ENCODE measurements at regions not wholly inside any gene's neighbourhood (a gene's known extent, or its start where the extent isn't known, plus 50 kb on each side); places are given as distances from the start of the nearest gene placed in this dataset.
"Not testable (repeated sequence)": the region's sequence is repeated elsewhere in the genome, so short reads cannot be mapped to it uniquely, and the experiment has no call there.

DNA sequence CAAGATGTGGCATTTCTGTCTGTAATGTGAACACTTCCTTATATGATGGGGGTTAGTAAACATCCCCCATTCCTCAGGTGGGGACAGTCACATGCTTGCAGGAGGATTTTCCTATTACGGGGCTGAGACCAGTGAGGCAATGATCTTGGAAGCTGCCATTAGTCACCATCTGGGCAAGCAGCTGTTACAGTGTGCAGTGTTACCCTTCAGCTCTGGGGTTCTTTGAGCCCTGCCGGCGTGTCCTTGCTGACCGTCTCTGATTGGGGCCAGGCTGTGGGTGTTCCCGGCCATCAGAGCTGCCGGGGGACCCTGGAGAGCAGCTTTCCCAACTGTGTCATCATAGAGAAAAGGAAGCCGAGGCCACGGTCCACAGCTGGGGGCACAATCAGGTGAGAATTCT, 126.8 kb upstream of the FAM20C start:
- TF ChIP-seq, protein P1, sequence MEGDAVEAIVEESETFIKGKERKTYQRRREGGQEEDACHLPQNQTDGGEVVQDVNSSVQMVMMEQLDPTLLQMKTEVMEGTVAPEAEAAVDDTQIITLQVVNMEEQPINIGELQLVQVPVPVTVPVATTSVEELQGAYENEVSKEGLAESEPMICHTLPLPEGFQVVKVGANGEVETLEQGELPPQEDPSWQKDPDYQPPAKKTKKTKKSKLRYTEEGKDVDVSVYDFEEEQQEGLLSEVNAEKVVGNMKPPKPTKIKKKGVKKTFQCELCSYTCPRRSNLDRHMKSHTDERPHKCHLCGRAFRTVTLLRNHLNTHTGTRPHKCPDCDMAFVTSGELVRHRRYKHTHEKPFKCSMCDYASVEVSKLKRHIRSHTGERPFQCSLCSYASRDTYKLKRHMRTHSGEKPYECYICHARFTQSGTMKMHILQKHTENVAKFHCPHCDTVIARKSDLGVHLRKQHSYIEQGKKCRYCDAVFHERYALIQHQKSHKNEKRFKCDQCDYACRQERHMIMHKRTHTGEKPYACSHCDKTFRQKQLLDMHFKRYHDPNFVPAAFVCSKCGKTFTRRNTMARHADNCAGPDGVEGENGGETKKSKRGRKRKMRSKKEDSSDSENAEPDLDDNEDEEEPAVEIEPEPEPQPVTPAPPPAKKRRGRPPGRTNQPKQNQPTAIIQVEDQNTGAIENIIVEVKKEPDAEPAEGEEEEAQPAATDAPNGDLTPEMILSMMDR (IDR thresholded peaks at IDR 0.05; ENCODE audit: borderline replicate concordance, control extremely low read depth, extremely low read depth, insufficient read depth, missing control alignments), result no peak

DNA sequence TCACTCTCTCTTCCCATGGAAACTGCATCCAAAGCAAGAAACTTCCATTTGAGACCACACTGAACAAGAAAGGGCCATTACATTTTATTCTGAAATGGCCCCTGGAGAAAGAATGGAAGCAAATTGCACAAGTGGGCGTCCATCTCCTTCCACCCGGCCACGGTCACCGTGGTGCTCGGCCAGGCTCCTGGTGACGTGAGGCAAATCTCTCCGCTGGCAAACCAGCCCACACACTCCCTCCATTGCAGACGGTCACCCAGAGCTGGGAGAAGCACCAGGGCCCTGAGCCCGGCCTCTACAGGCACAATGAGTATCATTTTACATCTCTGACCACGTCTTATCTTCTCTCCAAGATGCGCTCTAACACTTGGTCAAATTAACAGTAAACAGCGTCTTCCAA, 126.1 kb upstream of the FAM20C start:
- TF ChIP-seq, protein P1 (IDR thresholded peaks at IDR 0.05; ENCODE audit: borderline replicate concordance, control extremely low read depth, extremely low read depth, insufficient read depth, missing control alignments), result no peak
- DNase-seq (ENCODE audit: low spot score), result no peak
- in situ Hi-C loops (cut with MboI; ENCODE audit: low sequenced_read_pairs, unreplicated experiment), result no loop called here

More for the DNA sequence above, 126.8 kb upstream of the FAM20C start:
- no peak for DNase-seq (ENCODE audit: low spot score)
- in situ Hi-C loops (cut with MboI; ENCODE audit: low sequenced_read_pairs, unreplicated experiment), result no loop called here

DNA sequence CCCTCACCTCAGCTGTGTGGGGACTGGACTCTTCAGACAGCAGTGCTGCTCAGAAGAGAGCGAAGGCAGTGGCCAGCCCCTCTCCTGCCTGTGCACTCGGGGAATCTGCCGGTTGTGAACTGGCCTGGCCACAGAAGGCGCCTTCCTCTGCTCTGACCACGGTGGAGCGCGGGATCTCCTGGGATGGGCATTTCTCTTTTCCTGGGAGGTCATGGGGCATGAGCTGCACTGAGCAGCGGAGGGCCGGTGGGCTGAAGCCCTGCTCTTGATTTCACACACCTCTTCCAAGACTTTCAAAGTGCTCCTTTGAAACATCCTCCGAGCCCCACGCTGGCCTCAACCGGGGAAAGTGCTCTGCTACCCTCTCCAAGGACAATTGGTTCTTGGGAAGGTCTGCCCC, 125.6 kb upstream of the FAM20C start:
- TF ChIP-seq, protein P1 (IDR thresholded peaks at IDR 0.05; ENCODE audit: borderline replicate concordance, control extremely low read depth, extremely low read depth, insufficient read depth, missing control alignments), result no peak
- in situ Hi-C loops (cut with MboI; ENCODE audit: low sequenced_read_pairs, unreplicated experiment), result no loop called here
- DNase-seq (ENCODE audit: low spot score), result no peak

DNA sequence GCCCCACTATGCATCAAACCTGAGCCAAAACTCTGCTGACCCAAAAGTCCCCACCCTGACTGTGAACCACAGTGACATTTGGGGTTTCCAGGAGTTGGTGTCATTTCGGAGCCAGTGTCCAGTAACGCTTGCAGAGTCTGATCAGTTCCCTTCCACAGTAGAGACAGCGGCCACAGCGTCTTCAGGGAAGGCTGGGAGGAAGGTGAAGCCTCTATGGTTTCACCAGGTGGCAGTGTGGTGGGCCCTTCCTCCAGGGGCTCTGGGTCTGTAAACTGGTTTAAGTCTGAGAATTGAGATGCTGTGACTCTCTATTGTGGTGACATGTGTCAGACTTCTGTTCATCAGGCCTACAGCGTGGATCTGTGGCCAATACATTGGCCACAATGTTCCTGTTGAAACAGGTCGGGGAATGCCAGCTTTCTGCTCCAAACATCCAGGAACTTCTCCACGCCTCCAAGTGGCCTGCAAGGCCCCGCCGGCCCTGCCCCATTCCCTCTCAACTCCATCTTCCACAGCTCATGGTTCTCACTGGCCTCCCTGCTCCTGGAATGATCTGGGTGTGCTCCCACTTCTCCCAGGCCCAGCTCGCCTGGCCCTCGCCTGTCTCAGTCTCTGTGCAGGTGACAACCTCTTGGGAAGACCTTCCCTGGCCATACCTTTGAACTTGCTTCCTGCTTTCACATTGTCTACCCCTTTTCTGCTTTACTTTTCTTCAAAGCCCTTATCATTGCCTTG, 124.5 kb upstream of the FAM20C start:
- in situ Hi-C loops (cut with MboI; ENCODE audit: low sequenced_read_pairs, unreplicated experiment), result no loop called here
- no peak for DNase-seq (ENCODE audit: low spot score)
- TF ChIP-seq, protein P1 (IDR thresholded peaks at IDR 0.05; ENCODE audit: borderline replicate concordance, control extremely low read depth, extremely low read depth, insufficient read depth, missing control alignments), result no peak

DNA sequence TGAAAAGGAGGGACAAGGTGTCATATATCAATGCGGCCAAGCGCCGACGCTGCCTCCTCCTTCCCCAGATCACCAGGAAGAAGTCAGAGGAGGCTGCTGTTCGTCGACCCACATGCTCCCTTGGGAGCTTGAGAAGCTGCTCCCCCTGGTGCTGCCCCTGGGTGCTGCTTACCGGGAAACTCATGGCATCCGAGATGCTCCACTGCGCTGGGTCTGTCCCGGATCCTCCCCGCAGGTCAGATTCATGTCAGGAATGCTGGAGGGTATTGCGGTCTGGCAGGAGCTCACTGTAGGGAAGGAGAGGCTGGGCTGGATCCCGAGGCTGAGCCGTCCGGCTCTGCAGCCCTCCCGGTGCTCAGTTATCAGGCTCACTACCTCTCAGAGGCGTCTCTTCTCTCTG, 123.7 kb upstream of the FAM20C start:
- TF ChIP-seq, protein P1 (IDR thresholded peaks at IDR 0.05; ENCODE audit: borderline replicate concordance, control extremely low read depth, extremely low read depth, insufficient read depth, missing control alignments), result no peak
- no peak for DNase-seq (ENCODE audit: low spot score)
- in situ Hi-C loops (cut with MboI; ENCODE audit: low sequenced_read_pairs, unreplicated experiment), result no loop called here

DNA sequence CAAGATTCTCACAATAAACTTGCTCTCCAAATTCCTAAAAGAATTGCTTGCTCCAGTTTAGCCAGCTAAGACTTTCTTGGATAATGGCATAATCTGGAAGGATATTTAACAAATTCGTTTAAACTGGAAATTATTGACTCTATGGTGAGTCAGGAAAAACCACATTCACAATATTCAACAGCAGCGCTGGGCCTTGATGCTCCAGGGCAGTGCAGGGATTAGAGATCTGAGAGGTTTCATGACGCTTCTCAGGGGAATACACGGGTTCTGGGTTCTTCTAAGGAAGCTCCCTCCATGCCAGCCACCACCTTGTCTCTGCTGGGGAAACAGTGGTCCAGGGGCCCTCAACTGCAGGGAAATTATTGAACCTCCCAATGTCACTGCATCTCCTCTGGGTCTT, 123.3 kb upstream of the FAM20C start:
- DNase-seq (ENCODE audit: low spot score); in situ Hi-C loops (cut with MboI; ENCODE audit: low sequenced_read_pairs, unreplicated experiment): not testable (repeated sequence)

DNA sequence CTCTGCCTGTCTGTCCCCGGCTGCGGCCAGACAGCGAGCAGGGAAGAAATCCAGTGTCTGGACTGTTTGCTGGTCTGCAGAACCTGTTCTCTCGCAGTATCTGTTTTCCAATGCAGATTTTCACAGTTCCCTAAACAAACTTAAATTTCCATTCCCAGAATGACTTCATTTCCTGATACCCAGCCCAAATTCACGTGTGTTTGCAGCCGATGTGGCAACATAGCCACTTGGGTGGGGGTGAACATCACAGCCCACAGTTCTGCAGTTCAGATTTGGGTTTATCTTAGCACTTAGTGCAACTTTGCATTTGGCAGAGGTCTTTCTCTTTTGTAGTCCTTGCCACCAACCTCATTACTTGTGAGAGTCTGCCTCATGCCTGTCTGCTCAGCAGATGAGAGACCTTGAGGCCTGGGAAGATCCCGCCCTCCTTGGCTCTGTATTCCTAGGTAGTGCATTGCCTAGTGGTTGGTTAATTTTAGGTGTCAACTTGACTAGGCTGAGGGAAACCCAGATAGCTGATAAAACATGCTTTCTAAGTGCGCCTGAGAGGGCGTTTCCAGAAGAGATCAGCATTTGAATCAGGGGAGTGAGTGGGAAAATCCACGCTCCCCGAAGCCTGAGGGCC, 122.8 kb upstream of the FAM20C start:
- DNase-seq (ENCODE audit: low spot score); in situ Hi-C loops (cut with MboI; ENCODE audit: low sequenced_read_pairs, unreplicated experiment): not testable (repeated sequence)

DNA sequence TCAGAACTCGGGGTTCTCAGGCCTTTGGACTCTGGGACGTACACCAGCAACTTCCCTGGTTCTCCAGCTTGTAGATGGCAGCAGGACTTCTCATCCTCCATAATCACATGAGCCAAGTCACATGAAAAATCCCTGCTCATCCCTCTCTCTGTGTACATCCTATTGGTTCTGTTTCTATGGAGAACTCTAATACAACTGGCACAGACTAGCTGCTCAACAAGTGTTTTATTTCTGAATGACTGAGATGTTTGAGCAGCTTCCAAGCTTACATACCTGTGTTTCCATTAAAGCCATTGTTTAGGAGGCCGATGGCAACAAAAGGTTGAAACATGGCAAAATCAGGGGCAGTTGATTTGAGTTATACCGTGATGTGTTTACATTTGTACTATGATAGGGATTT, 122.2 kb upstream of the FAM20C start:
- DNase-seq (ENCODE audit: low spot score), result not testable (repeated sequence)

DNA sequence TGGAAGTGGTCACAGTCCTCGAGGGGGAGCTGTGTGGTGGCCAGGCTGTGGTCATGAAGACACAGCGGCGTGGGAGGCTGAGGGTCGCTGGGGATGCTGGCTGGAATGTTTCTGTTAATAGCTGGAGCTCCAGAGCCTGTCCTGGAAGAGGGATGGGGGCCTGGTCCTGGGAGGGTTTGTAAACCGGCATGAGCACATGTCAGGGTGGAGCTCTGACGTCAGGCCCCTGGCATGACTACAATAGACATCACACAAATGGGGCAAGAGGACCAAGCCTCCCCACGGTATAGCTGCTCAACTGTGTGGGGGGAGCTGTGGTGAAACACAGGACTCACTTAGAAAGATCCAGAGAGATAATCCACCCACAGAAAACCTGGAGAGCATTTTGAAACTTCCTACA, 121.4 kb upstream of the FAM20C start:
- in situ Hi-C loops (cut with MboI; ENCODE audit: low sequenced_read_pairs, unreplicated experiment); DNase-seq (ENCODE audit: low spot score): not testable (repeated sequence)

More for the DNA sequence above, 122.2 kb upstream of the FAM20C start:
- in situ Hi-C loops (cut with MboI; ENCODE audit: low sequenced_read_pairs, unreplicated experiment), result not testable (repeated sequence)

DNA sequence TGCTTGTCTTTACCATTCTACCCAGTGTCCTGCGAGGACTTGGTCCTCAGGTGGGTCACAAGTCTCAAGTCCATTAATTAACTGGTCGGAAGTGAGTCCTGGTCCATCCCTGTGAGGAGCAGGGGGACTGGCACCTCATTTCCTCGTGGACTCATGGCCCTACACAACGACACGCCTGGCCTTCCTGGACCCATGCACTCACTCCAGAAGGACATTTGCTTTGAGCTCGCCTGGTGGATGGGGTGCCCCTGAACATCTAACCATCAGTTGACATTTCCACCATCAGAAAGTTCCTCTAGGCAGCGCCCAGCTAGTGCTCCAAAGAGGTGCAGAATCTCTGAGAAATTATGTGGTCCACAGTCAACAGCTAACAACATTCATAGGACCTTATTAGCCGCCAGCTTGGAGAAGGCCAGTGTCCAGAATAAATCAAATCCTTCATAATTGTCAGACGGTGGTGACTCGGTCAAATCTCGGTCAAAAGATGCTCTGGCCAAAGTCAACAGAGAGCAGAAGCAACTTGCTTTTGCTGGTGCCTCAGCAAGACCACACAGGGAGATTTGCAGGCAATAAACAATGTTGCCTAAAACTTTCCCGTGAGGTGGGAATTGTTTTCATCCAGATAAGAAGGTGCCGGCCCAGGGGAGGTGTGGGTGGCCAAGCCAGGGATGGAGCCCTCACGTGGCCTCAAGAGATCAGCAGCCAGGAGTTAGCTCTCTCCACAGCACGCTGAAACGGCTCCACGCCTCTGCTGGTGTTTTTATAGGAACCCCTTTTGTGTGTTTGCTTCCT, 119.9 kb upstream of the FAM20C start:
- in situ Hi-C loops (cut with MboI; ENCODE audit: low sequenced_read_pairs, unreplicated experiment), result not testable (repeated sequence)

DNA sequence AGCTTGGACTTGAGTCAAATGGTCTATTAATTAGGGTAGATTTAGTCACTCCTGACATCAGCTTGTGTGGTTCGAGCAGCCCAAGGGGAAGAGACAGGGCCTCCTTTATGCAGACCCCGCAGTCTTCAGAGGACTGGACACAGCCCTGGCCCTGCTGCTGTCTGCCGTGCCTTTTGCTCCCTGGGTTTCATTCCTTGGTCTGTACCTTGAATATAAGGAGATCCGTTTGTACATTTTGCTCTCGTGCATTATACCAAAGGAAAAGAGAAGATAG, 119.4 kb upstream of the FAM20C start:
- DNase-seq (ENCODE audit: low spot score); in situ Hi-C loops (cut with MboI; ENCODE audit: low sequenced_read_pairs, unreplicated experiment): not testable (repeated sequence)

More for the DNA sequence above, 119.9 kb upstream of the FAM20C start:
- not testable (repeated sequence) for DNase-seq (ENCODE audit: low spot score)
